ENCODE measurements at regions not wholly inside any gene's neighbourhood (a gene's known extent, or its start where the extent isn't known, plus 50 kb on each side); places are given as distances from the start of the nearest gene placed in this dataset.

- DNase-seq (ENCODE audit: low read depth, low spot score), result no peak
- Histone ChIP-seq H3K4me3 (no peak overlapping the region), H3K36me3 (ENCODE audit: control insufficient read depth in 2 of 2, insufficient read depth in 2 of 2, low read length in 1 of 2) (no peaks in the 10 kb centered on the region), H2AFZ (ENCODE audit: control insufficient read depth, low read depth, low read length) (no peak overlapping the region), H3K4me1 (ENCODE audit: control insufficient read depth, insufficient read depth, low read length) (no peaks in the 10 kb centered on the region), H3K4me2 (ENCODE audit: control insufficient read depth, insufficient read depth) (no peak overlapping the region), H3K27me3 (replicated peaks in 1 of 2; ENCODE audit: control insufficient read depth in 2 of 2, insufficient read depth in 2 of 2, low read length in 1 of 2) (no peaks in the 10 kb centered on the region), H3K9me3 (replicated peaks; ENCODE audit: control insufficient read depth, insufficient read depth, low read length) (no peaks in the 10 kb centered on the region), H4K20me1 (ENCODE audit: control insufficient read depth, insufficient read depth) (no peaks in the 10 kb centered on the region), H3K9ac (ENCODE audit: control insufficient read depth, insufficient read depth, low read length) (no peak overlapping the region), H3K79me2 (ENCODE audit: control insufficient read depth, insufficient read depth, low read length) (no peaks in the 10 kb centered on the region), H3K27ac (ENCODE audit: control insufficient read depth, insufficient read depth) (no peak overlapping the region)
- ChIA-PET SMC1A (ENCODE audit: uncharacterized antibody, unreplicated experiment) (no interaction called here), RAD21 (ENCODE audit: unreplicated experiment) (no interaction called here), POLR2A (no interaction called here), CTCF (no interaction called here)
- in situ Hi-C loops (cut with MboI), result no loop called here
- no TSS peak for BruUV-seq (replicated peaks)
- TF ChIP-seq SIN3A (IDR thresholded peaks at IDR 0.05; ENCODE audit: low read depth, low read length), result no peak
- TF ChIP-seq ZNF592 (IDR thresholded peaks at IDR 0.05), result no peak
- TF ChIP-seq KLF5 (IDR thresholded peaks at IDR 0.05; ENCODE audit: partially characterized antibody), result no peak
- peak; percentile 13; the same call in 1 of the 2 replicates for TF ChIP-seq ZBTB40 (IDR thresholded peaks at IDR 0.05; ENCODE audit: borderline replicate concordance)
- TF ChIP-seq USF2 (IDR thresholded peaks at IDR 0.05; ENCODE audit: borderline replicate concordance, low read depth, low read length), result no peak
- intact Hi-C loops (cut with micrococcal nuclease; ENCODE audit: unreplicated experiment), result no loop called here
- no peak for FAIRE-seq
- ATAC-seq, result peak; percentile 66
- WGBS (ENCODE audit: insufficient coverage, insufficient replicate concordance, low lambda C conversion rate, missing lambda C conversion rate), result 29% methylated on average over 1 of the region's 1 CpG
Observed at GRCh38 chr2:51208521-51208920, 176.6 kb upstream of the NRXN1 start.
